ENCODE measurements at regions not wholly inside any gene's neighbourhood (a gene's known extent, or its start where the extent isn't known, plus 50 kb on each side); places are given as distances from the start of the nearest gene placed in this dataset.
A peak's percentile ranks its signal among the peaks of the same experiment; 100 is the strongest.

DNA sequence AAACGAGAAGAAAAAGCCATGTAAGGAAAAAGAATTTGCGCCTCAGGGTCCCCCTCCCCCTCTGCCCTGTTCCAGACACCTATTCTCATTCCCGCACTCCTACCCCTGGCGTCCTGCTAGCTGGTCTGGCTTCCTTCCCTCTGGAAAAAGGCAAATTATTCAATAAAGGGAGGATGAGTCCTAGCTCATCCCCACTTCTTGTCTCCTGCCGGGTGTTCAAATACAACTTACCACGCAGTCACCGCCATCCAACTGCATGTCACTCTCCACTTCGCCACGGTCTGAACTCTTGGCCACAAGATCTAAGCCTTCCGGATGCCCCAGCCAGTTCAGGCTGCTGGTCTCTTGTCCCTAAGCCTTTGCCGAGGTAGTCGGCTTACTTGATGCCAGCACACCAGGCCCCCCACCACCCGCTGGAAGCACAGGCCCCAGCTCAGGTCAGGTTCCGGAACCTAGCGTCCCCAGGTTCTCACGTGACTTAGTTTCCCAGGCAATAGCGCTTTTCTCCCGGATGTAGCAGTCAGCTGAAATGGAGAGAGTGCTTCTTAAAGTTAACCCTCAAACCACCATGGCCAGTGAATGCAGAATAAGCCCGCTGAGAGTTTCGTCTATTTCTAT is 209.6 kb upstream of the SPIN4 start (continued):
- TF ChIP-seq SAP30 (IDR thresholded peaks at IDR 0.05; ENCODE audit: insufficient read depth, insufficient replicate concordance, low read length) (no peak), SP2 (IDR thresholded peaks at IDR 0.05; ENCODE audit: low read length) (no peak), RFX5 (IDR thresholded peaks at IDR 0.05; ENCODE audit: borderline replicate concordance, low read depth, low read length) (no peak), TEAD4 (IDR thresholded peaks at IDR 0.05; ENCODE audit: low read depth, low read length) (no peak), PHF8 (conservative IDR thresholded peaks at IDR 0.05; ENCODE audit: low read depth, low read length) (peak; percentile 47), MAFK (IDR thresholded peaks at IDR 0.05; ENCODE audit: low read depth, low read length) (no peak), TBP (IDR thresholded peaks at IDR 0.05; ENCODE audit: low read depth, low read length) (no peak), RAD21 (IDR thresholded peaks at IDR 0.05 in 1 of 2, conservative IDR thresholded peaks at IDR 0.05 in 1 of 2; ENCODE audit: low read depth in 2 of 2, low read length in 2 of 2) (no peak), ZNF274 (IDR thresholded peaks at IDR 0.05; ENCODE audit: borderline replicate concordance, extremely low read depth, low read length) (no peak), POLR2AphosphoS5 (IDR thresholded peaks at IDR 0.05; ENCODE audit: low read depth, low read length) (no peak), SRF (IDR thresholded peaks at IDR 0.05; ENCODE audit: low read depth, low read length) (no peak), SP4 (IDR thresholded peaks at IDR 0.05; ENCODE audit: low read length) (no peak), YY1 (IDR thresholded peaks at IDR 0.05; ENCODE audit: low read depth, low read length) (no peak), POLR2A (IDR thresholded peaks at IDR 0.05; ENCODE audit: control extremely low read depth in 1 of 2, low read depth in 2 of 2, low read length in 2 of 2) (peak; percentile 33 to 39; a peak in 2 of 3 replicates), GTF2F1 (IDR thresholded peaks at IDR 0.05; ENCODE audit: borderline replicate concordance, low read depth, low read length) (no peak), EGR1 (IDR thresholded peaks at IDR 0.05; ENCODE audit: borderline replicate concordance, low read depth, low read length) (no peak), ATF2 (IDR thresholded peaks at IDR 0.05; ENCODE audit: low read length) (no peak), SP1 (IDR thresholded peaks at IDR 0.05; ENCODE audit: low read depth, low read length) (no peak), TAF1 (IDR thresholded peaks at IDR 0.05; ENCODE audit: low read depth, low read length) (peak; percentile 47), BCL11A (IDR thresholded peaks at IDR 0.05; ENCODE audit: low read depth in 2 of 2, low read length in 2 of 2) (no peak), HDAC6 (IDR thresholded peaks at IDR 0.05; ENCODE audit: low read depth, low read length) (no peak), JUND (IDR thresholded peaks at IDR 0.05; ENCODE audit: low read length) (no peak), SIX5 (IDR thresholded peaks at IDR 0.05; ENCODE audit: low read depth, low read length) (no peak)
- TF ChIP-seq, protein P1, sequence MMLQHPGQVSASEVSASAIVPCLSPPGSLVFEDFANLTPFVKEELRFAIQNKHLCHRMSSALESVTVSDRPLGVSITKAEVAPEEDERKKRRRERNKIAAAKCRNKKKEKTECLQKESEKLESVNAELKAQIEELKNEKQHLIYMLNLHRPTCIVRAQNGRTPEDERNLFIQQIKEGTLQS (IDR thresholded peaks at IDR 0.05; ENCODE audit: insufficient read depth, low read depth, low read length): no peak
